Mammary epithelial cell (primary cell): ENCODE measurements at regions not wholly inside any gene's neighbourhood (a gene's known extent, or its start where the extent isn't known, plus 50 kb on each side); places are given as distances from the start of the nearest gene placed in this dataset.

ENCODE experiments used
- CTCF ChIP-seq, 2 donors: IDR thresholded peaks in 1 of 2; conservative IDR thresholded peaks in 1 of 2; 2 replicates each; pipeline ENCODE4 v1.5.1; 2011 to 2012; ENCODE audit warnings: inconsistent platforms in 2 of 2, low read length in 2 of 2, mild to moderate bottlenecking in 2 of 2, control low read depth in 1 of 2, low read depth in 1 of 2; ENCODE audit not compliant: insufficient read depth in 1 of 2; ENCODE audit errors: extremely low read depth in 1 of 2
- EZH2 ChIP-seq: IDR thresholded peaks from 2 replicates; pipeline ENCODE4 v1.6.1; 2012; ENCODE audit warnings: low read length, inconsistent platforms, borderline replicate concordance

GRCh38 chr14:89621009-89621421, 204.0 kb upstream of the FOXN3 start:
- TF ChIP-seq CTCF (conservative IDR thresholded peaks at IDR 0.05 in 1 of 2, IDR thresholded peaks at IDR 0.05 in 1 of 2; ENCODE audit: extremely low read depth in 1 of 2, insufficient read depth in 1 of 2, low read depth in 1 of 2, low read length in 2 of 2) = no peak
- no peak for TF ChIP-seq EZH2
